Astrocyte (in vitro differentiated cells and primary cell): ENCODE measurements at regions not wholly inside any gene's neighbourhood (a gene's known extent, or its start where the extent isn't known, plus 50 kb on each side); places are given as distances from the start of the nearest gene placed in this dataset.

Experiments used
- DNase-seq: peaks from one replicate; pipeline ENCODE4 v3.0.0-alpha.2; 2010; ENCODE audit warnings: low read depth
- FAIRE-seq: peaks from 2 replicates; lab custom pipeline; 2011; peaks lifted over from hg19 to GRCh38; lab: Jason Lieb, UNC
- H2AFZ ChIP-seq: 2 replicates; pipeline ENCODE4 v1.6.0; 2012; ENCODE audit warnings: low read depth, low read length, inconsistent platforms
- H3K27ac ChIP-seq: 2 replicates; pipeline ENCODE4 v1.5.1; 2011; ENCODE audit warnings: low read depth, low read length, inconsistent platforms
- H3K27me3 ChIP-seq: 2 replicates; pipeline ENCODE4 v1.6.0; 2011; ENCODE audit warnings: low read length, inconsistent platforms; ENCODE audit not compliant: insufficient read depth
- H3K36me3 ChIP-seq: 2 replicates; pipeline ENCODE4 v1.5.1; 2011; ENCODE audit warnings: low read length, inconsistent platforms; ENCODE audit not compliant: insufficient read depth
- H3K4me1 ChIP-seq: 2 replicates; pipeline ENCODE4 v1.5.1; 2011; ENCODE audit warnings: low read length, inconsistent platforms; ENCODE audit not compliant: insufficient read depth
- H3K4me2 ChIP-seq: 2 replicates; pipeline ENCODE4 v1.6.0; 2012; ENCODE audit warnings: low read length, inconsistent platforms
- H3K4me3 ChIP-seq: 2 replicates; pipeline ENCODE4 v1.5.1; 2011; ENCODE audit warnings: low read depth, mild to moderate bottlenecking, low read length, inconsistent platforms; ENCODE audit not compliant: insufficient read depth
- H3K79me2 ChIP-seq: 2 replicates; pipeline ENCODE4 v1.6.0; 2012; ENCODE audit warnings: mild to moderate bottlenecking, low read length, inconsistent platforms; ENCODE audit not compliant: insufficient read depth
- H3K9ac ChIP-seq: 2 replicates; pipeline ENCODE4 v1.6.0; 2012; ENCODE audit warnings: mild to moderate bottlenecking, low read length, inconsistent platforms
- H3K9me3 ChIP-seq: 2 replicates; pipeline ENCODE4 v1.5.1; 2012; ENCODE audit warnings: low read depth, mild to moderate bottlenecking, low read length, inconsistent platforms; ENCODE audit not compliant: insufficient read depth
- H4K20me1 ChIP-seq: 2 replicates; pipeline ENCODE4 v1.6.0; 2012; ENCODE audit warnings: low read length, inconsistent platforms; ENCODE audit not compliant: insufficient read depth
- H3K27ac Mint-ChIP-seq: one replicate; pipeline ENCODE4 v1.8.0; 2021; ENCODE audit warnings: mild to moderate bottlenecking, mixed read lengths; ENCODE audit not compliant: unreplicated experiment
- H3K27me3 Mint-ChIP-seq: one replicate; pipeline ENCODE4 v1.8.0; 2021; ENCODE audit warnings: low read depth, mixed read lengths; ENCODE audit not compliant: unreplicated experiment
- H3K36me3 Mint-ChIP-seq: one replicate; pipeline ENCODE4 v1.8.0; 2021; ENCODE audit warnings: low read depth, mixed read lengths; ENCODE audit not compliant: unreplicated experiment
- H3K4me1 Mint-ChIP-seq: one replicate; pipeline ENCODE4 v1.8.0; 2021; ENCODE audit warnings: low read depth, mixed read lengths; ENCODE audit not compliant: unreplicated experiment
- H3K4me3 Mint-ChIP-seq: one replicate; pipeline ENCODE4 v1.8.0; 2021; ENCODE audit warnings: mild to moderate bottlenecking, moderate library complexity, mixed read lengths; ENCODE audit not compliant: unreplicated experiment
- H3K9me3 Mint-ChIP-seq: one replicate; pipeline ENCODE4 v1.8.0; 2021; ENCODE audit warnings: mild to moderate bottlenecking, mixed read lengths; ENCODE audit not compliant: unreplicated experiment
- CTCF ChIP-seq: IDR thresholded peaks from 2 replicates; pipeline ENCODE4 v1.5.1; 2011; ENCODE audit warnings: low read depth, mild to moderate bottlenecking, inconsistent platforms, low read length, moderate library complexity; ENCODE audit not compliant: insufficient read depth
- EZH2 ChIP-seq: IDR thresholded peaks from 2 replicates; pipeline ENCODE4 v1.6.1; 2012; ENCODE audit warnings: mild to moderate bottlenecking, low read length, inconsistent platforms; ENCODE audit not compliant: insufficient read depth

- Mint-ChIP-seq H3K4me1 (peaks cover 16% of the 10 kb centered on the region), H3K4me3 (no peak overlapping the region), H3K27ac (no peak overlapping the region), H3K27me3 (no peaks in the 10 kb centered on the region), H3K9me3 (peaks cover 7% of the 10 kb centered on the region), H3K36me3 (no peaks in the 10 kb centered on the region)
- H3K27ac ChIP-seq: no peak overlapping the region
- H3K4me1 ChIP-seq: no peaks in the 10 kb centered on the region
- H2AFZ ChIP-seq: no peak overlapping the region
- no peak overlapping the region for H3K4me3 ChIP-seq
- DNase-seq (no peak), FAIRE-seq (no peak)
- no peak overlapping the region for H3K4me2 ChIP-seq
- H3K9me3 ChIP-seq: no peaks in the 10 kb centered on the region
- H3K27me3 ChIP-seq: no peaks in the 10 kb centered on the region
- no peaks in the 10 kb centered on the region for H3K36me3 ChIP-seq
- no peaks in the 10 kb centered on the region for H4K20me1 ChIP-seq
- H3K79me2 ChIP-seq: no peaks in the 10 kb centered on the region
- H3K9ac ChIP-seq: no peak overlapping the region
- TF ChIP-seq CTCF: no peak
- TF ChIP-seq EZH2: no peak
These were observed 86.8 kb upstream of the ANKRD1 start for GRCh38 chr10:91007655-91008054.

- Histone ChIP-seq H3K9me3 (no peaks in the 10 kb centered on the region), H3K4me1 (no peaks in the 10 kb centered on the region), H3K27me3 (no peaks in the 10 kb centered on the region), H3K79me2 (no peaks in the 10 kb centered on the region), H3K4me3 (no peak overlapping the region), H3K9ac (no peak overlapping the region), H3K36me3 (no peaks in the 10 kb centered on the region), H4K20me1 (no peaks in the 10 kb centered on the region), H3K4me2 (no peak overlapping the region), H3K27ac (no peak overlapping the region), H2AFZ (no peak overlapping the region)
- H3K4me3 Mint-ChIP-seq: no peak overlapping the region
- H3K27ac Mint-ChIP-seq: no peak overlapping the region
- no peaks in the 10 kb centered on the region for H3K27me3 Mint-ChIP-seq
- TF ChIP-seq EZH2 (no peak), CTCF (no peak)
- peaks cover 15% of the 10 kb centered on the region for H3K4me1 Mint-ChIP-seq
- peaks cover 5% of the 10 kb centered on the region for H3K9me3 Mint-ChIP-seq
- FAIRE-seq: no peak
- H3K36me3 Mint-ChIP-seq: no peaks in the 10 kb centered on the region
- no peak for DNase-seq
These were observed 88.2 kb upstream of the ANKRD1 start for GRCh38 chr10:91009121-91009520.

GRCh38 chr10:91010952-91011351 is 90.1 kb upstream of the ANKRD1 start:
- H3K36me3 Mint-ChIP-seq: no peaks in the 10 kb centered on the region
- H3K79me2 ChIP-seq: no peaks in the 10 kb centered on the region
- TF ChIP-seq CTCF (no peak), EZH2 (no peak)
- peaks cover 10% of the 10 kb centered on the region for H3K4me1 Mint-ChIP-seq
- no peak for DNase-seq
- peak; percentile 5 for FAIRE-seq
- H2AFZ ChIP-seq: no peak overlapping the region
- no peaks in the 10 kb centered on the region for H4K20me1 ChIP-seq
- H3K9ac ChIP-seq: no peak overlapping the region
- no peaks in the 10 kb centered on the region for H3K27me3 Mint-ChIP-seq
- H3K4me3 ChIP-seq: no peak overlapping the region
- H3K4me1 ChIP-seq: no peaks in the 10 kb centered on the region
- no peak overlapping the region for H3K4me2 ChIP-seq
- H3K27me3 ChIP-seq: no peaks in the 10 kb centered on the region
- no peak overlapping the region for H3K4me3 Mint-ChIP-seq
- H3K27ac ChIP-seq: no peak overlapping the region
- H3K36me3 ChIP-seq: no peaks in the 10 kb centered on the region
- peaks cover 3% of the 10 kb centered on the region for H3K9me3 Mint-ChIP-seq
- no peaks in the 10 kb centered on the region for H3K9me3 ChIP-seq
- no peak overlapping the region for H3K27ac Mint-ChIP-seq
